Heart left ventricle (tissue), 13 donors: ENCODE measurements at regions not wholly inside any gene's neighbourhood (a gene's known extent, or its start where the extent isn't known, plus 50 kb on each side); places are given as distances from the start of the nearest gene placed in this dataset.

Source experiments
- CTCF ChIP-seq, 12 donors: fragments of 200-600 bp; sonication (generic) in 4 of 12; IDR thresholded peaks; one replicate each; pipeline versions ENCODE4 v1.5.0 to v1.8.0; 2018 to 2022; ENCODE audit warnings: antibody characterized with exemption in 12 of 12, mild to moderate bottlenecking in 5 of 12
- POLR2A ChIP-seq, 2 donors: fragments of 450-650 bp; IDR thresholded peaks; one replicate each; pipeline ENCODE4 v1.6.1; 2017; ENCODE audit warnings: antibody characterized with exemption in 2 of 2, mild to moderate bottlenecking in 2 of 2, moderate library complexity in 2 of 2
- donor health status: ischemic (EF 13 %, LVEDD 7.1; RV severe dilation, severe dysfunction).
- donor health status: DM: no; HTN: yes; CAD: no.
- donor health status: DM: no; HTN: no; CAD: no.
- donor health status: ischemic (EF 25% LVEDD 6.9; RV normal size, moderate dysfunction).
- donor health status: ischemic (EF 25% LVEDD 5.7; RV mildly dilated, moderate dysfunction).
- donor health status: ischemic (EF 35%, LVEDD 5.7; RV mildly dilated, moderate dysfunction).
- donor health status: nonischemic (EF 11% LVEDD 7.7; RV severe dilation, severe dysfunction).
- donor health status: DM: yes; HTN: yes; CAD: no.
- donor health status: PGD.
- donor health status: ischemic (EF 29% LVEDD 5.4; RV normal size, mild dysfunction).
- donor health status: nonischemic (EF 23%, LVEDD 6.1; RV moderate dilation, normal function).

GRCh38 chr9:22817181-22817580, 370.6 kb downstream of the DMRTA1 start:
- TF ChIP-seq CTCF (IDR thresholded peaks at IDR 0.05): no peak
- TF ChIP-seq POLR2A (IDR thresholded peaks at IDR 0.05): no peak
